Prostate gland (tissue), 2 donors: ENCODE measurements at regions not wholly inside any gene's neighbourhood (a gene's known extent, or its start where the extent isn't known, plus 50 kb on each side); places are given as distances from the start of the nearest gene placed in this dataset.

Experiments
- CTCF ChIP-seq, 4 experiments: fragments of 200-600 bp in 2 of 4; fragments of 450-650 bp in 2 of 4; sonication (generic) in 2 of 4; IDR thresholded peaks; 1 replicate in 3 of 4; 2 replicates in 1 of 4; pipeline ENCODE4 v1.5.1; 2016 to 2019; ENCODE audit warnings: antibody characterized with exemption in 4 of 4, mild to moderate bottlenecking in 2 of 4, moderate library complexity in 2 of 4
- POLR2A ChIP-seq: fragments of 450-650 bp; IDR thresholded peaks from one replicate; pipeline ENCODE4 v1.6.1; 2016; ENCODE audit warnings: antibody characterized with exemption, mild to moderate bottlenecking

- no peak for TF ChIP-seq CTCF (IDR thresholded peaks at IDR 0.05)
- no peak for TF ChIP-seq POLR2A
Observed at GRCh38 chr4:64857198-64857597, 447.9 kb upstream of the TECRL start.
